DND-41 (cell line): ENCODE measurements at regions not wholly inside any gene's neighbourhood (a gene's known extent, or its start where the extent isn't known, plus 50 kb on each side); places are given as distances from the start of the nearest gene placed in this dataset.

Experiments
- ATAC-seq: fragments of 200-7000 bp; cut with Tn5 transposase; 3 replicates; pipeline ENCODE4 v1.9.1; 2021; ENCODE audit warnings: low read depth; ENCODE audit not compliant: insufficient read depth
- DNase-seq: peaks from one replicate; pipeline ENCODE4 v3.0.0-alpha.2; 2020
- H2AFZ ChIP-seq: 2 replicates; pipeline ENCODE4 v1.6.0; 2012; ENCODE audit warnings: low read depth, low read length
- H3K27ac ChIP-seq: 2 replicates; pipeline ENCODE4 v1.5.1; 2012; ENCODE audit warnings: low read length, inconsistent platforms
- H3K27me3 ChIP-seq: fragments of 200-600 bp; sonication (generic); 2 replicates; pipeline ENCODE4 v1.6.0; 2012; ENCODE audit warnings: low read length, mild to moderate bottlenecking, inconsistent platforms; ENCODE audit not compliant: insufficient read depth, poor library complexity
- H3K36me3 ChIP-seq: 2 replicates; pipeline ENCODE4 v1.5.1; 2012; ENCODE audit warnings: low read length, inconsistent platforms; ENCODE audit not compliant: insufficient read depth
- H3K4me1 ChIP-seq: 2 replicates; pipeline ENCODE4 v1.5.1; 2012; ENCODE audit warnings: mild to moderate bottlenecking, low read length; ENCODE audit not compliant: insufficient read depth
- H3K4me2 ChIP-seq: 2 replicates; pipeline ENCODE4 v1.6.0; 2012; ENCODE audit warnings: mild to moderate bottlenecking, moderate library complexity, low read length, inconsistent platforms; ENCODE audit not compliant: insufficient read depth
- H3K4me3 ChIP-seq, 2 experiments: fragments of 200-600 bp in 1 of 2; shearing (Covaris generic) in 1 of 2; 2 replicates each; pipeline ENCODE4 v1.5.1; 2012 to 2016; ENCODE audit warnings: inconsistent platforms in 2 of 2, low read length in 2 of 2, mild to moderate bottlenecking in 2 of 2, low read depth in 1 of 2, moderate library complexity in 1 of 2
- H3K79me2 ChIP-seq: 2 replicates; pipeline ENCODE4 v1.6.0; 2012; ENCODE audit warnings: low read length, inconsistent platforms; ENCODE audit not compliant: insufficient read depth
- H3K9ac ChIP-seq: 2 replicates; pipeline ENCODE4 v1.6.0; 2012; ENCODE audit warnings: low read depth, mild to moderate bottlenecking, inconsistent platforms, low read length, moderate library complexity
- H3K9me3 ChIP-seq: 2 replicates; pipeline ENCODE4 v1.5.1; 2012; ENCODE audit warnings: low read length, moderate library complexity, mild to moderate bottlenecking, inconsistent platforms; ENCODE audit not compliant: insufficient read depth, severe bottlenecking
- H4K20me1 ChIP-seq: 2 replicates; pipeline ENCODE4 v1.6.0; 2012; ENCODE audit warnings: low read length; ENCODE audit not compliant: insufficient read depth
- CTCF ChIP-seq: IDR thresholded peaks from 2 replicates; pipeline ENCODE4 v1.5.1; 2012; ENCODE audit warnings: borderline replicate concordance, low read length, moderate library complexity, mild to moderate bottlenecking; ENCODE audit not compliant: poor library complexity, severe bottlenecking; ENCODE audit errors: extremely low read depth
- EZH2 ChIP-seq: IDR thresholded peaks from 3 replicates; pipeline ENCODE4 v1.6.1; 2012; ENCODE audit warnings: borderline replicate concordance, low read depth, mild to moderate bottlenecking, moderate library complexity, low read length, inconsistent platforms; ENCODE audit not compliant: severe bottlenecking

- H3K4me3 ChIP-seq, result no peak overlapping the region
- H3K4me1 ChIP-seq, result no peaks in the 10 kb centered on the region
- H3K27me3 ChIP-seq, result no peaks in the 10 kb centered on the region
- DNase-seq, result no peak
- no peak overlapping the region for H3K4me2 ChIP-seq
- H3K79me2 ChIP-seq, result no peaks in the 10 kb centered on the region
- H3K36me3 ChIP-seq, result no peaks in the 10 kb centered on the region
- H4K20me1 ChIP-seq, result no peaks in the 10 kb centered on the region
- no peak overlapping the region for H3K27ac ChIP-seq
- TF ChIP-seq EZH2 (no peak), CTCF (no peak)
- H3K9me3 ChIP-seq, result no peaks in the 10 kb centered on the region
- ATAC-seq, result no peak
- H2AFZ ChIP-seq, result no peak overlapping the region
- no peak overlapping the region for H3K9ac ChIP-seq
These were observed 57.9 kb upstream of the MANEA start for GRCh38 chr6:95519228-95520037.

DNA sequence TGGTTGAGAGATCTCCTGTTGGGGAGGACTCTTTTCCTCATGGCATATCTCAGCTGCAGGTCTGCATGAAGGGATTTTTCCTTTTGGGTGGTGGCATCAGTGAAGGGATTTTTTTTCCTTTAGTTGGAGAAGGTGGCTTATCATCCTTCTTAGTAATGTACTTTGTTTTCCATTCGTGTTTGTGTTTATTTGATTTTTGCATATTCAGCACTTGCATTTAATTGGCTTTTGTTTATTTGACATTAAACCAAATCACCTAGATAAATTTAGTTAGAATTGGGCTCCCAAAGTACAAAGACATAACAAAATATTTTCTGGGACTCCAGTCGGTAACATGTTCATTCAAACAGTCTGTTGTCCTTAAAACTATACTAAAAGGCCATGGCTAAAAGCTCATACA is 56.2 kb upstream of the MANEA start:
- H3K9ac ChIP-seq, result no peak overlapping the region
- no peaks in the 10 kb centered on the region for H3K4me1 ChIP-seq
- TF ChIP-seq CTCF (no peak), EZH2 (no peak)
- no peak overlapping the region for H3K4me3 ChIP-seq
- no peak for DNase-seq
- H3K9me3 ChIP-seq, result no peaks in the 10 kb centered on the region
- no peak overlapping the region for H3K27ac ChIP-seq
- ATAC-seq, result no peak
- H3K79me2 ChIP-seq, result no peaks in the 10 kb centered on the region
- H4K20me1 ChIP-seq, result no peaks in the 10 kb centered on the region
- no peaks in the 10 kb centered on the region for H3K36me3 ChIP-seq
- no peak overlapping the region for H2AFZ ChIP-seq
- no peaks in the 10 kb centered on the region for H3K27me3 ChIP-seq
- H3K4me2 ChIP-seq, result no peak overlapping the region
